ENCODE measurements at regions not wholly inside any gene's neighbourhood (a gene's known extent, or its start where the extent isn't known, plus 50 kb on each side); places are given as distances from the start of the nearest gene placed in this dataset.

DNA sequence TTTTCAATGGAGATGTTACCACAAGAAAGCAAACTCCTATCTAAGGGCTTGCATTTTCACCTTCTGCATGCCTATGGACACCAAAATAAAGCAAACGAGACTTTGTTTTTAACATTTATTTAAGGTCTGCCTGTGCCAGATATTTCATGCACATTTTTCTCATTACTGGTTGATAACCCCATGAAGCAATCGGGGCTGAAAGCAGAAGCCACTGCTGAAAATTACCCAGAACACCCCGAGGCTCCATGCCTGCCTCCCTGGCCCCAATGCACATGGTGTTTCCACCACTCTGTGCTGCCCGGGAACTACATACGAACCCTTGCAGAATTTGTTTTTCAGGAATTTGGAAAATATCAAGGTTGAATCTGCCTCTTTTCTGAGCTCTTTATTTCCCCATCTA lies 240.1 kb downstream of the NR2F1-AS1 start:
- peaks cover 7% of the 10 kb centered on the region for H3K9me3 Mint-ChIP-seq (ENCODE audit: low read depth)
- TF ChIP-seq, protein P1, sequence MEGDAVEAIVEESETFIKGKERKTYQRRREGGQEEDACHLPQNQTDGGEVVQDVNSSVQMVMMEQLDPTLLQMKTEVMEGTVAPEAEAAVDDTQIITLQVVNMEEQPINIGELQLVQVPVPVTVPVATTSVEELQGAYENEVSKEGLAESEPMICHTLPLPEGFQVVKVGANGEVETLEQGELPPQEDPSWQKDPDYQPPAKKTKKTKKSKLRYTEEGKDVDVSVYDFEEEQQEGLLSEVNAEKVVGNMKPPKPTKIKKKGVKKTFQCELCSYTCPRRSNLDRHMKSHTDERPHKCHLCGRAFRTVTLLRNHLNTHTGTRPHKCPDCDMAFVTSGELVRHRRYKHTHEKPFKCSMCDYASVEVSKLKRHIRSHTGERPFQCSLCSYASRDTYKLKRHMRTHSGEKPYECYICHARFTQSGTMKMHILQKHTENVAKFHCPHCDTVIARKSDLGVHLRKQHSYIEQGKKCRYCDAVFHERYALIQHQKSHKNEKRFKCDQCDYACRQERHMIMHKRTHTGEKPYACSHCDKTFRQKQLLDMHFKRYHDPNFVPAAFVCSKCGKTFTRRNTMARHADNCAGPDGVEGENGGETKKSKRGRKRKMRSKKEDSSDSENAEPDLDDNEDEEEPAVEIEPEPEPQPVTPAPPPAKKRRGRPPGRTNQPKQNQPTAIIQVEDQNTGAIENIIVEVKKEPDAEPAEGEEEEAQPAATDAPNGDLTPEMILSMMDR (IDR thresholded peaks at IDR 0.05) = no peak
- DNase-seq (ENCODE audit: low spot score) = no peak

DNA sequence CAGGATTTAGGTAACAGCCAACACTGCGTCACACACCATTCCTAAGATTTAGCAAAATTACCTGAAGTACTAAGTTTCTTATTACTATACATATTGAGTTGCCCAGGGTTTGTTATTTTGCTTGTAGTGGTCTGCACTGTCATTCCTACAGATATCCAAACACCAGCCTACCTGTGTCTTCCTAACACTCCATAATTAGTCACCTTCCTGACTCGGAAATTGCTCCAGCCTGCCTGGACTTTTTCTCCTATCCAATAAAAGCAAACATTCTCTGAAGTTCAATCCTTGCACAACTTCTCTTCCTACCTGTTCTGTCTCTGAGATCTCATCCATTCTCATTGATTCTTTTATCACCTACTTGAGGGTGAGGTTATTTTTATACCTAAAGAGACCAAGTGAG lies 243.9 kb downstream of the NR2F1-AS1 start:
- TF ChIP-seq, protein P1 (IDR thresholded peaks at IDR 0.05) = no peak
- no peaks in the 10 kb centered on the region for H3K27me3 Mint-ChIP-seq (ENCODE audit: low read depth)
- peaks cover 3% of the 10 kb centered on the region for H3K4me1 Mint-ChIP-seq (ENCODE audit: low read depth)
- DNase-seq (ENCODE audit: low spot score) = no peak
- no peak overlapping the region for H3K27ac Mint-ChIP-seq (ENCODE audit: unreplicated experiment)
- H3K4me3 Mint-ChIP-seq (ENCODE audit: unreplicated experiment) = no peak overlapping the region
- no peaks in the 10 kb centered on the region for H3K36me3 Mint-ChIP-seq (ENCODE audit: low read depth)
- H3K9me3 Mint-ChIP-seq (ENCODE audit: low read depth) = peaks cover 7% of the 10 kb centered on the region

More for the DNA sequence above, 240.1 kb downstream of the NR2F1-AS1 start:
- Mint-ChIP-seq H3K4me1 (ENCODE audit: low read depth) (peaks cover 9% of the 10 kb centered on the region), H3K36me3 (ENCODE audit: low read depth) (no peaks in the 10 kb centered on the region), H3K27ac (ENCODE audit: unreplicated experiment) (no peak overlapping the region), H3K4me3 (ENCODE audit: unreplicated experiment) (no peak overlapping the region), H3K27me3 (ENCODE audit: low read depth) (no peaks in the 10 kb centered on the region)

DNA sequence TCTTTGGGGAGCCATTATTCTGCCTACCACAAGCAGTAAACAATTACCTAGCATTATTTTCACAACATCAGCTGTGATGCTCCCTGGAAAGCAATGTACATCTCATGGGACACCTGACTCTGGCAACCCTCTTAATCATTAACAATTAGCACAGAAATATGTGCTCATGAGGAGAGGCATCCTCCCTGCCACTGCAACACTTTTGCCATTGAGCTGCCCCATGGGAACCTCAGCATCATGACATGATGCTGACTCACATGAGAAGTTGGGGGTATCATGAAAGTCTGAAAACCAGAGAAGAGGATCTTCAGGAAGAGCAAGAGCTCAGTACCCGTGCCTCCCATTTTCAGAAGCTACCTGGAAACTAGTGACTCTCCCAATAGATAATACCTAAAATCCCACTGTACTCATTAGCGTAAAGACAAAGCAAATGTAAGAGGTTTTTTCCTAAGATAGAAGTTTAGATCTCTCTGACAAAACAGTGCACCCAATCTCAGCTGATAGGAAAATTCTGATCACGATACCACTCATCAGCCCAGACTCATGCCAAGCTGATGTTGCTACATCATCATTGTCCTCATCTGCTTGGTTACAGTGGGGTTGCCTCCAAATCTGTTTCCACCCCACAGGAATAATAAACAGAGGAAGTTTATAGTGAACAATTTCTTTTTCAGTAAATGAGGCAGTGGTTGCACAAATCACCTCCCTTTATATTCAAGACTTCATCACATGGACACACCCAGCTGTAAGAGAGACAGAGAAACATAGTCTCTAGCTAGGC lies 244.5 kb downstream of the NR2F1-AS1 start:
- Mint-ChIP-seq H3K27me3 (ENCODE audit: low read depth) (no peaks in the 10 kb centered on the region), H3K4me1 (ENCODE audit: low read depth) (no peaks in the 10 kb centered on the region), H3K4me3 (ENCODE audit: unreplicated experiment) (no peak overlapping the region), H3K9me3 (ENCODE audit: low read depth) (peaks cover 7% of the 10 kb centered on the region), H3K27ac (ENCODE audit: unreplicated experiment) (no peak overlapping the region), H3K36me3 (ENCODE audit: low read depth) (no peaks in the 10 kb centered on the region)
- no peak for DNase-seq (ENCODE audit: low spot score)
- TF ChIP-seq, protein P1 (IDR thresholded peaks at IDR 0.05) = no peak

DNA sequence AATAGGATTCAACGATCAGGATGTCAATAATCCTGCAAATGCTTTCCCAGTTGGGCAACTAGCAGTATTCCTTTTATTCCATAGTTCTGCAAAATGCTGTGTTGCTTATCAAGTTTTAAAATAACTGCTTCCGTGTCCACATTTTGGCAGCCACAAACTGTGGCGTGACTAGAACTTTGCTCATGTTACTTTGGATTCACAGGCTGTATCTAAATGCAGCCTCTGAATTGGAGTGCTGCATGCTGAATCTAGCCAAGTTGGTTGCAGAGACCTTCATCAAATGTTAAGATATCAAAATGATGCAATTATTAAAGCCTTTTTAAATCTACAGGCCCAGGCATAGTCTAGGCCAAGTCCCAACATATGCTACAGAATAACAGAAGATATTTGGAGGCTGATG lies 249.2 kb downstream of the NR2F1-AS1 start:
- no peaks in the 10 kb centered on the region for H3K27me3 Mint-ChIP-seq (ENCODE audit: low read depth)
- no peaks in the 10 kb centered on the region for H3K4me1 Mint-ChIP-seq (ENCODE audit: low read depth)
- no peak for DNase-seq (ENCODE audit: low spot score)
- TF ChIP-seq, protein P1 (IDR thresholded peaks at IDR 0.05) = no peak
- no peaks in the 10 kb centered on the region for H3K9me3 Mint-ChIP-seq (ENCODE audit: low read depth)
- H3K27ac Mint-ChIP-seq (ENCODE audit: unreplicated experiment) = no peak overlapping the region
- no peaks in the 10 kb centered on the region for H3K36me3 Mint-ChIP-seq (ENCODE audit: low read depth)
- H3K4me3 Mint-ChIP-seq (ENCODE audit: unreplicated experiment) = no peak overlapping the region

DNA sequence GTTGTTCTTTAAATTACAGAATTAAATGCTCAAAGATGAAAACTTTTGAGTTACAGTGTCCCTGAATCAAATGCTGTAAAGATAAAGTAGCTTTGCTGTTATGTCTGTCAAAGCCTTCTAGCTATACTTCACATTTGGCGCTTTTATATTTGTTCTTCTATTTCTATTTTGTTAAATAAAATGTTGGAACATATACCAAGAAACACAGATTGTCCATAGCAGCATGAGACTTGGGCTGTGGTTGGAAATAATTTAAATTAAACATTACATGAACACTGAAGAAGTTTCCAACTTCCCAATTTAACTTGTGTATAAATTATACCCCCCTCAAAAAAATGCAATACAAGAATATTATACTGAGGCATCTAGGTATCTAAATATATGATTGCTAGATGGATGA lies 249.8 kb downstream of the NR2F1-AS1 start:
- H3K4me3 Mint-ChIP-seq (ENCODE audit: unreplicated experiment) = no peak overlapping the region
- no peaks in the 10 kb centered on the region for H3K27me3 Mint-ChIP-seq (ENCODE audit: low read depth)
- no peaks in the 10 kb centered on the region for H3K36me3 Mint-ChIP-seq (ENCODE audit: low read depth)
- no peaks in the 10 kb centered on the region for H3K4me1 Mint-ChIP-seq (ENCODE audit: low read depth)
- TF ChIP-seq, protein P1 (IDR thresholded peaks at IDR 0.05) = no peak
- DNase-seq (ENCODE audit: low spot score) = no peak
- H3K9me3 Mint-ChIP-seq (ENCODE audit: low read depth) = no peaks in the 10 kb centered on the region
- H3K27ac Mint-ChIP-seq (ENCODE audit: unreplicated experiment) = no peak overlapping the region
